ENCODE measurements at regions not wholly inside any gene's neighbourhood (a gene's known extent, or its start where the extent isn't known, plus 50 kb on each side); places are given as distances from the start of the nearest gene placed in this dataset.

- DNase-seq (ENCODE audit: extremely low read depth, insufficient read length): no peak
- TF ChIP-seq CTCF (IDR thresholded peaks at IDR 0.05; ENCODE audit: insufficient read depth, low read length, poor library complexity, severe bottlenecking): no peak
Observed at GRCh38 chr6:40901322-40902055, 137.5 kb downstream of the UNC5CL start.

GRCh38 chr6:40900791-40901190 lies 138.2 kb downstream of the UNC5CL start:
- no peaks in the 10 kb centered on the region for H3K27me3 ChIP-seq (replicated peaks; ENCODE audit: control insufficient read depth, insufficient read depth, low read length)
- no peak overlapping the region for H3K4me3 ChIP-seq (replicated peaks; ENCODE audit: low read depth, low read length)
- no peak for TF ChIP-seq CTCF (IDR thresholded peaks at IDR 0.05; ENCODE audit: insufficient read depth, low read length, poor library complexity, severe bottlenecking)
- no peaks in the 10 kb centered on the region for H3K36me3 ChIP-seq (ENCODE audit: control insufficient read depth, insufficient read depth, low read length)
- no peak for DNase-seq (ENCODE audit: extremely low read depth, insufficient read length)

More at GRCh38 chr6:40901322-40902055, 137.5 kb downstream of the UNC5CL start:
- H3K27me3 ChIP-seq (replicated peaks; ENCODE audit: control insufficient read depth, insufficient read depth, low read length): no peaks in the 10 kb centered on the region
- no peaks in the 10 kb centered on the region for H3K36me3 ChIP-seq (ENCODE audit: control insufficient read depth, insufficient read depth, low read length)
- no peak overlapping the region for H3K4me3 ChIP-seq (replicated peaks; ENCODE audit: low read depth, low read length)

- TF ChIP-seq CTCF (IDR thresholded peaks at IDR 0.05; ENCODE audit: insufficient read depth, low read length, poor library complexity, severe bottlenecking): no peak
- no peaks in the 10 kb centered on the region for H3K36me3 ChIP-seq (ENCODE audit: control insufficient read depth, insufficient read depth, low read length)
- H3K4me3 ChIP-seq (replicated peaks; ENCODE audit: low read depth, low read length): no peak overlapping the region
- no peak for DNase-seq (ENCODE audit: extremely low read depth, insufficient read length)
- no peaks in the 10 kb centered on the region for H3K27me3 ChIP-seq (replicated peaks; ENCODE audit: control insufficient read depth, insufficient read depth, low read length)
Observed at GRCh38 chr6:40899684-40900155, 139.3 kb downstream of the UNC5CL start.

GRCh38 chr6:40898073-40898472 lies 140.9 kb downstream of the UNC5CL start:
- no peak overlapping the region for H3K4me3 ChIP-seq (replicated peaks; ENCODE audit: low read depth, low read length)
- H3K27me3 ChIP-seq (replicated peaks; ENCODE audit: control insufficient read depth, insufficient read depth, low read length): no peaks in the 10 kb centered on the region
- DNase-seq (ENCODE audit: extremely low read depth, insufficient read length): no peak
- H3K36me3 ChIP-seq (ENCODE audit: control insufficient read depth, insufficient read depth, low read length): no peaks in the 10 kb centered on the region
- no peak for TF ChIP-seq CTCF (IDR thresholded peaks at IDR 0.05; ENCODE audit: insufficient read depth, low read length, poor library complexity, severe bottlenecking)

GRCh38 chr6:40897390-40898003 lies 141.5 kb downstream of the UNC5CL start:
- no peak for TF ChIP-seq CTCF (IDR thresholded peaks at IDR 0.05; ENCODE audit: insufficient read depth, low read length, poor library complexity, severe bottlenecking)
- Histone ChIP-seq H3K27me3 (replicated peaks; ENCODE audit: control insufficient read depth, insufficient read depth, low read length) (no peaks in the 10 kb centered on the region), H3K36me3 (ENCODE audit: control insufficient read depth, insufficient read depth, low read length) (no peaks in the 10 kb centered on the region), H3K4me3 (replicated peaks; ENCODE audit: low read depth, low read length) (no peak overlapping the region)
- no peak for DNase-seq (ENCODE audit: extremely low read depth, insufficient read length)

Data from GM06990 (cell line).